ENCODE measurements at regions not wholly inside any gene's neighbourhood (a gene's known extent, or its start where the extent isn't known, plus 50 kb on each side); places are given as distances from the start of the nearest gene placed in this dataset.

GRCh38 chr16:49012961-49013726 is 268.5 kb downstream of the CBLN1 start:
- H3K4me3 Mint-ChIP-seq (ENCODE audit: unreplicated experiment): no peak overlapping the region

GRCh38 chr16:49011901-49012300 is 269.7 kb downstream of the CBLN1 start:
- H3K27me3 Mint-ChIP-seq (ENCODE audit: unreplicated experiment): peaks cover 13% of the 10 kb centered on the region
- H3K4me1 Mint-ChIP-seq (ENCODE audit: low read depth, unreplicated experiment): peaks cover 7% of the 10 kb centered on the region
- no peak overlapping the region for H3K27ac Mint-ChIP-seq (ENCODE audit: unreplicated experiment)
- H3K4me3 Mint-ChIP-seq (ENCODE audit: unreplicated experiment): no peak overlapping the region
- DNase-seq: no peak
- H3K36me3 Mint-ChIP-seq (ENCODE audit: unreplicated experiment): no peaks in the 10 kb centered on the region
- TF ChIP-seq CTCF (IDR thresholded peaks at IDR 0.05; ENCODE audit: partially characterized antibody, unreplicated experiment): no peak
- peaks cover 7% of the 10 kb centered on the region for H3K9me3 Mint-ChIP-seq (ENCODE audit: unreplicated experiment)

More at GRCh38 chr16:49012961-49013726, 268.5 kb downstream of the CBLN1 start:
- Mint-ChIP-seq H3K4me1 (ENCODE audit: low read depth, unreplicated experiment) (peaks cover 7% of the 10 kb centered on the region), H3K36me3 (ENCODE audit: unreplicated experiment) (no peaks in the 10 kb centered on the region), H3K27me3 (ENCODE audit: unreplicated experiment) (peaks cover 13% of the 10 kb centered on the region), H3K27ac (ENCODE audit: unreplicated experiment) (no peak overlapping the region), H3K9me3 (ENCODE audit: unreplicated experiment) (peaks cover 7% of the 10 kb centered on the region)
- TF ChIP-seq CTCF (IDR thresholded peaks at IDR 0.05; ENCODE audit: partially characterized antibody, unreplicated experiment): no peak
- DNase-seq: no peak

- Mint-ChIP-seq H3K4me1 (ENCODE audit: low read depth, unreplicated experiment) (peaks cover 7% of the 10 kb centered on the region), H3K9me3 (ENCODE audit: unreplicated experiment) (peaks cover 7% of the 10 kb centered on the region), H3K36me3 (ENCODE audit: unreplicated experiment) (no peaks in the 10 kb centered on the region), H3K27ac (ENCODE audit: unreplicated experiment) (no peak overlapping the region), H3K4me3 (ENCODE audit: unreplicated experiment) (no peak overlapping the region), H3K27me3 (ENCODE audit: unreplicated experiment) (peaks cover 13% of the 10 kb centered on the region)
- DNase-seq: no peak
- TF ChIP-seq CTCF (IDR thresholded peaks at IDR 0.05; ENCODE audit: partially characterized antibody, unreplicated experiment): no peak
These were observed 270.8 kb downstream of the CBLN1 start for GRCh38 chr16:49010879-49011278.

GRCh38 chr16:49010396-49010795 is 271.2 kb downstream of the CBLN1 start:
- H3K36me3 Mint-ChIP-seq (ENCODE audit: unreplicated experiment): no peaks in the 10 kb centered on the region
- DNase-seq: no peak
- H3K4me1 Mint-ChIP-seq (ENCODE audit: low read depth, unreplicated experiment): peaks cover 7% of the 10 kb centered on the region
- peaks cover 7% of the 10 kb centered on the region for H3K9me3 Mint-ChIP-seq (ENCODE audit: unreplicated experiment)
- H3K27ac Mint-ChIP-seq (ENCODE audit: unreplicated experiment): no peak overlapping the region
- no peak for TF ChIP-seq CTCF (IDR thresholded peaks at IDR 0.05; ENCODE audit: partially characterized antibody, unreplicated experiment)
- H3K27me3 Mint-ChIP-seq (ENCODE audit: unreplicated experiment): peaks cover 13% of the 10 kb centered on the region
- H3K4me3 Mint-ChIP-seq (ENCODE audit: unreplicated experiment): no peak overlapping the region

- H3K4me3 Mint-ChIP-seq (ENCODE audit: unreplicated experiment): no peak overlapping the region
- H3K4me1 Mint-ChIP-seq (ENCODE audit: low read depth, unreplicated experiment): peaks cover 2% of the 10 kb centered on the region
- no peak for TF ChIP-seq CTCF (IDR thresholded peaks at IDR 0.05; ENCODE audit: partially characterized antibody, unreplicated experiment)
- H3K36me3 Mint-ChIP-seq (ENCODE audit: unreplicated experiment): no peaks in the 10 kb centered on the region
- H3K27ac Mint-ChIP-seq (ENCODE audit: unreplicated experiment): no peak overlapping the region
- DNase-seq: no peak
- peaks cover 1% of the 10 kb centered on the region for H3K9me3 Mint-ChIP-seq (ENCODE audit: unreplicated experiment)
- H3K27me3 Mint-ChIP-seq (ENCODE audit: unreplicated experiment): peaks cover 7% of the 10 kb centered on the region
These were observed 272.4 kb downstream of the CBLN1 start for GRCh38 chr16:49009204-49009603.

All from glutamatergic neuron (in vitro differentiated cells).